T-helper 2 cell (primary cell): ENCODE measurements at regions not wholly inside any gene's neighbourhood (a gene's known extent, or its start where the extent isn't known, plus 50 kb on each side); places are given as distances from the start of the nearest gene placed in this dataset.

Experiments used
- DNase-seq, 5 experiments: peaks; one replicate each; pipeline versions ENCODE4 v3.0.0 to v3.0.0-alpha.2; 2012 to 2022

GRCh38 chr13:100853434-100853833, 178.8 kb upstream of the TMTC4 start:
- DNase-seq: no peak

GRCh38 chr13:100852146-100852545, 177.6 kb upstream of the TMTC4 start:
- no peak for DNase-seq

- no peak for DNase-seq
Observed at GRCh38 chr13:100848304-100848703, 173.7 kb upstream of the TMTC4 start.

GRCh38 chr13:100845128-100845757, 170.6 kb upstream of the TMTC4 start:
- DNase-seq: no peak

- DNase-seq: no peak
Observed at GRCh38 chr13:100842136-100842535, 167.5 kb upstream of the TMTC4 start.

GRCh38 chr13:100838387-100838786, 163.8 kb upstream of the TMTC4 start:
- no peak for DNase-seq

GRCh38 chr13:100837631-100838030, 163.0 kb upstream of the TMTC4 start:
- no peak for DNase-seq

- no peak for DNase-seq
Observed at GRCh38 chr13:100836711-100837110, 162.1 kb upstream of the TMTC4 start.

GRCh38 chr13:100835695-100836094, 161.1 kb upstream of the TMTC4 start:
- no peak for DNase-seq

- no peak for DNase-seq
Observed at GRCh38 chr13:100833427-100833826, 158.8 kb upstream of the TMTC4 start.

GRCh38 chr13:100828226-100828625, 153.6 kb upstream of the TMTC4 start:
- no peak for DNase-seq

- DNase-seq: no peak
Observed at GRCh38 chr13:100827489-100828176, 153.0 kb upstream of the TMTC4 start.

GRCh38 chr13:100826441-100826840, 151.8 kb upstream of the TMTC4 start:
- DNase-seq: no peak

- DNase-seq: no peak
Observed at GRCh38 chr13:100825557-100825956, 151.0 kb upstream of the TMTC4 start.

- DNase-seq: no peak
Observed at GRCh38 chr13:100824366-100824765, 149.8 kb upstream of the TMTC4 start.

GRCh38 chr13:100823448-100823847, 148.9 kb upstream of the TMTC4 start:
- DNase-seq: no peak

- no peak for DNase-seq
Observed at GRCh38 chr13:100822871-100823443, 148.4 kb upstream of the TMTC4 start.

GRCh38 chr13:100818711-100819110, 144.1 kb upstream of the TMTC4 start:
- DNase-seq: no peak

GRCh38 chr13:100817928-100818327, 143.3 kb upstream of the TMTC4 start:
- no peak for DNase-seq

GRCh38 chr13:100815476-100816046, 141.0 kb upstream of the TMTC4 start:
- DNase-seq: no peak

GRCh38 chr13:100812982-100813584, 138.5 kb upstream of the TMTC4 start:
- no peak for DNase-seq

GRCh38 chr13:100811928-100812327, 137.3 kb upstream of the TMTC4 start:
- no peak for DNase-seq

GRCh38 chr13:100811024-100811865, 136.7 kb upstream of the TMTC4 start:
- no peak for DNase-seq
